Heart right ventricle (tissue), 16 donors: ENCODE measurements at regions not wholly inside any gene's neighbourhood (a gene's known extent, or its start where the extent isn't known, plus 50 kb on each side); places are given as distances from the start of the nearest gene placed in this dataset.

ENCODE experiments used
- ATAC-seq, 8 donors: fragments of 200-7000 bp; cut with Tn5 transposase; one replicate each; pipeline ENCODE4 v1.9.1; 2020; ENCODE audit warnings: mild to moderate bottlenecking in 8 of 8, moderate library complexity in 8 of 8, moderate number of reproducible peaks in 1 of 8
- DNase-seq, 2 donors: peaks; one replicate each; pipeline ENCODE4 v3.0.0-alpha.2; 2020
- H3K27ac ChIP-seq, 10 donors: fragments of 200-600 bp; sonication (generic) in 2 of 10; one replicate each; pipeline versions ENCODE4 v1.5.0 to v1.8.0; 2020 to 2022; ENCODE audit warnings: mild to moderate bottlenecking in 3 of 10
- H3K27me3 ChIP-seq, 7 donors: fragments of 200-600 bp; one replicate each; pipeline ENCODE4 v1.8.0; 2021 to 2022; ENCODE audit warnings: mild to moderate bottlenecking in 2 of 7
- H3K36me3 ChIP-seq, 9 donors: fragments of 200-600 bp; sonication (generic) in 1 of 9; one replicate each; pipeline versions ENCODE4 v1.5.0 to v1.8.0; 2020 to 2022; ENCODE audit warnings: mild to moderate bottlenecking in 2 of 9
- H3K4me1 ChIP-seq, 9 donors: fragments of 200-600 bp; sonication (generic) in 1 of 9; one replicate each; pipeline versions ENCODE4 v1.5.0 to v1.8.0; 2020 to 2022; ENCODE audit warnings: mild to moderate bottlenecking in 4 of 9
- H3K4me3 ChIP-seq, 10 donors: fragments of 200-600 bp; sonication (generic) in 2 of 10; one replicate each; pipeline versions ENCODE4 v1.5.0 to v1.8.0; 2020 to 2022; ENCODE audit warnings: mild to moderate bottlenecking in 7 of 10, moderate library complexity in 2 of 10
- H3K9me3 ChIP-seq, 11 donors: fragments of 200-600 bp in 10 of 11; sonication (generic) in 2 of 11; one replicate each; pipeline versions ENCODE4 v1.5.0 to v1.8.0; 2013 to 2022; ENCODE audit warnings: mild to moderate bottlenecking in 2 of 11, control low read depth in 1 of 11, moderate library complexity in 1 of 11
- CTCF ChIP-seq, 9 donors: fragments of 200-600 bp; sonication (generic) in 2 of 9; IDR thresholded peaks; one replicate each; pipeline versions ENCODE4 v1.5.0 to v1.8.0; 2021 to 2022; ENCODE audit warnings: antibody characterized with exemption in 9 of 9, mild to moderate bottlenecking in 5 of 9, moderate library complexity in 1 of 9
- WGBS, 2 donors: extraction: QIAGEN DNeasy Blood & Tissue Kit; methylation state at CpG; one replicate each; pipeline ENCODE4 v1.1.7; 2013; ENCODE audit warnings: inconsistent platforms in 1 of 2; 5-methylcytosine and 5-hydroxymethylcytosine counted together
- intact Hi-C, 10 donors: fragments of 100-400 bp; cut with DNase I; formaldehyde crosslinking; loops; one replicate each; pipeline versions ENCODE4 v1.11.1 to v1.14.2; 2022
- donor health status: Arrhythmogenic right ventricular cardiomyopathy.
- donor health status: ischemic (EF 13 %, LVEDD 7.1; RV severe dilation, severe dysfunction).
- donor health status: healthy with polysubstance abuse.
- donor health status: DM: no; HTN: yes; CAD: no.
- donor health status: DM: no; HTN: no; CAD: no.
- donor health status: ischemic (EF 25% LVEDD 6.9; RV normal size, moderate dysfunction).
- donor health status: ischemic (EF 25% LVEDD 5.7; RV mildly dilated, moderate dysfunction).
- donor health status: healthy.
- donor health status: DM: yes; HTN: yes; CAD: no.
- donor health status: Ischemic cardiomyopathy.
- donor health status: ischemic (EF 35%, LVEDD 5.7; RV mildly dilated, moderate dysfunction).
- donor health status: nonischemic (EF 11% LVEDD 7.7; RV severe dilation, severe dysfunction).
- donor health status: DM: yes; HTN: yes; CAD: no.
- donor health status: PGD.
- donor health status: ischemic (EF 29% LVEDD 5.4; RV normal size, mild dysfunction).
- donor health status: nonischemic (EF 23%, LVEDD 6.1; RV moderate dilation, normal function).

- TF ChIP-seq CTCF (IDR thresholded peaks at IDR 0.05) = no peak
- no peaks in the 10 kb centered on the region for H3K27me3 ChIP-seq
- no peaks in the 10 kb centered on the region for H3K9me3 ChIP-seq
- intact Hi-C loops = no loop called here
- no peak overlapping the region for H3K27ac ChIP-seq
- no peaks in the 10 kb centered on the region for H3K36me3 ChIP-seq
- 68 to 77% methylated on average over 3 of the region's 3 CpGs for WGBS, 2 donors
- no peak overlapping the region for H3K4me3 ChIP-seq
- no peaks in the 10 kb centered on the region for H3K4me1 ChIP-seq
- ATAC-seq (no peak), DNase-seq (no peak)
Observed at GRCh38 chr4:115370490-115370889, 257.1 kb upstream of the NDST4 start.

DNA sequence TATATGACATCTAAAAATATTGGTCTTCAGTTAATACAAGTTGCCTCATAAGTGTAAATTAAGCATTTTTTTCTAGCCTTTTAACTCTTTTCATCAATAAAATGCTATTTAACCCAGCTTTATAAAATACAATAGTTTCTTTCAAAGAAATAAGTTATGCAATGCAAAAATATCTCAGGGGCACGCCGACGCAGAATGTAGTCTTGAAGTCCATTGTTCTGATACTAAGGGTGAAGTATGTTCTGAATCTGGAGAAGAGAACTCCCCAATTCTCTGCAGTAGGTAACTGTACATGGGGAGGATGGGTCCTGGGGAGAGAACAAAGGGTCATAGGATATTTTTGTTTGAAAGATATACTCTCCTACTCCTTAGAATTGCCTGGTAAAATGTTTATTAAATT is 256.6 kb upstream of the NDST4 start:
- no peak overlapping the region for H3K27ac ChIP-seq
- no peak overlapping the region for H3K4me3 ChIP-seq
- 81 to 88% methylated on average over 3 of the region's 3 CpGs for WGBS, 2 donors
- intact Hi-C loops = no loop called here
- ATAC-seq (no peak), DNase-seq (no peak)
- no peaks in the 10 kb centered on the region for H3K36me3 ChIP-seq
- no peaks in the 10 kb centered on the region for H3K4me1 ChIP-seq
- TF ChIP-seq CTCF (IDR thresholded peaks at IDR 0.05) = no peak
- H3K9me3 ChIP-seq = no peaks in the 10 kb centered on the region
- H3K27me3 ChIP-seq = no peaks in the 10 kb centered on the region

DNA sequence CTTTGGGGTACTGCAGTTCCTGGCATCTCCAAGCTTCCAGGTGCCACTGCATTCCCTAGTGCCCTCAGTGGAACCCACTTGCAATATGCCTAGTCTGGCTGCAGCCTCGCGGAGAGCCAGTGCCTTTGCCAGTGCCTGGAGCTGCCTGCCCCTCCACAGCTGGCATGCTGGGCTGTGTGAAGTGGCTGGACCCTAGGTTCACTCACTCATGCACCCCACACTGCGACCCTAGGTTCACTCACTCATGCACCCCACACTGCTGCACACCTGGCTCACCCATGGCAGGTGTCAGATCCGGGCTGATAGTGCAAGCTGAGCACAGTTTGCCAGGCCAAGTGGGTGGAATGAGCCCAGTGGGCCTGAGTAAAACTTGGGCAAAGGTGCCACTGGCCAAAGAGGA is 253.0 kb upstream of the NDST4 start:
- Histone ChIP-seq H3K9me3 (no peaks in the 10 kb centered on the region), H3K27ac (no peak overlapping the region), H3K4me3 (no peak overlapping the region), H3K4me1 (no peaks in the 10 kb centered on the region), H3K36me3 (no peaks in the 10 kb centered on the region), H3K27me3 (no peaks in the 10 kb centered on the region)
- no peak for TF ChIP-seq CTCF (IDR thresholded peaks at IDR 0.05)
- DNase-seq (no peak), ATAC-seq (no peak)
- 79 to 86% methylated on average over 4 of the region's 4 CpGs for WGBS, 2 donors
- intact Hi-C loops = no loop called here

DNA sequence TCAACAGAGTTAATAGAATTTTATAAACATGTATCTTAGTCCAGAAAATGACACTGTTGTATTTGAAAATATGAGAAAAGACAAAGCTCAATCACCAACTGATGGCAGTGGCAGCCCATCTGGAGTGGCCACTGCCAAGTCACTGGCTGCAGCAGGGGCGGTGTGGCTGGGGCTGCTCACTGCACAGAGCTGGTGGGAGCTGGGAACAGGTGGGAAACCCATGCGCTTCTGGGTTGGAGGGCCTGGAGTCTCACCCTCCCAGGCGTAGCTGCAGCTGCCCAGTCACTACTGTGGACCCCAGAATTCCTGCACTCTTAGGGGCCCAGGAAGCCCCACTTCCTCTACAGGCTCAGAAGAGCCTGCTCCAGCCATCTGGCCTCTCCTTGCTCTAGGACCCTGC is 251.8 kb upstream of the NDST4 start:
- no peak for DNase-seq
- intact Hi-C loops = no loop called here
- Histone ChIP-seq H3K4me1 (no peaks in the 10 kb centered on the region), H3K4me3 (no peak overlapping the region), H3K27me3 (no peaks in the 10 kb centered on the region), H3K27ac (no peak overlapping the region), H3K36me3 (no peaks in the 10 kb centered on the region), H3K9me3 (peaks cover 0 to 1% (median 0%) of the 10 kb centered on the region in 11 donors)
- no peak for TF ChIP-seq CTCF (IDR thresholded peaks at IDR 0.05)
- ATAC-seq = no peak
- WGBS, 2 donors = 74 to 90% methylated on average over 3 of the region's 3 CpGs

DNA sequence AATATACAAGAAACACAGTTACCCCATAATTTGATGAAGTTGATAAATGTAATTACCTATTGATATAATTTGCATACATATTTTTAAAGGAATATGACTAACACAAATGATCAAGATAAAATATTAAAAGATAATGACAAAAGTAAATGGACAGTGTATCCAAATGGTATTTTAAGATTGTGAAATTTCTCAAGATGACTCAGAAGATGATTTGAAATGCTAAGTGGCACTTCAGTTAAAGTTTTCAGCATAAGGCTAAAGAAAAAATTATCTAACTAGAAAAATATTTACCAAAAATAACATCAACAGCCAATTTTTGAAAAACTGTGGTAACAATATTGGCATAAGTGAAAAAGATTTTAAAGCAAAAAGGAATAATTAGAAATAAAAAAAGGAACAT is 248.4 kb upstream of the NDST4 start:
- H3K4me3 ChIP-seq = no peak overlapping the region
- peaks cover 0 to 5% (median 0%) of the 10 kb centered on the region in 11 donors for H3K9me3 ChIP-seq
- no peak for TF ChIP-seq CTCF (IDR thresholded peaks at IDR 0.05)
- no peak overlapping the region for H3K27ac ChIP-seq
- DNase-seq (no peak), ATAC-seq (no peak)
- H3K36me3 ChIP-seq = no peaks in the 10 kb centered on the region
- no peaks in the 10 kb centered on the region for H3K27me3 ChIP-seq
- intact Hi-C loops = no loop called here
- H3K4me1 ChIP-seq = no peaks in the 10 kb centered on the region
